ENCODE measurements at regions not wholly inside any gene's neighbourhood (a gene's known extent, or its start where the extent isn't known, plus 50 kb on each side); places are given as distances from the start of the nearest gene placed in this dataset.
"Not testable (repeated sequence)": the region's sequence is repeated elsewhere in the genome, so short reads cannot be mapped to it uniquely, and the experiment has no call there.

- no peak for DNase-seq
Observed at GRCh38 chr7:106750773-106751172, 89.8 kb upstream of the CCDC71L start.

GRCh38 chr7:106752367-106752766 is 91.4 kb upstream of the CCDC71L start:
- no peak for DNase-seq

- DNase-seq, result not testable (repeated sequence)
Observed at GRCh38 chr7:106755024-106755423, 94.1 kb upstream of the CCDC71L start.

- DNase-seq, result no peak
Observed at GRCh38 chr7:106755641-106756040, 94.7 kb upstream of the CCDC71L start.

GRCh38 chr7:106756071-106756470 is 95.1 kb upstream of the CCDC71L start:
- DNase-seq, result no peak

GRCh38 chr7:106756884-106757283 is 95.9 kb upstream of the CCDC71L start:
- DNase-seq, result no peak

- DNase-seq, result no peak
Observed at GRCh38 chr7:106757846-106758245, 96.9 kb upstream of the CCDC71L start.

- not testable (repeated sequence) for DNase-seq
Observed at GRCh38 chr7:106762845-106763244, 101.9 kb upstream of the CCDC71L start.

GRCh38 chr7:106763717-106764116 is 101.4 kb upstream of the PIK3CG start:
- DNase-seq, result no peak

- DNase-seq, result no peak
Observed at GRCh38 chr7:106765727-106766355, 99.2 kb upstream of the PIK3CG start.

- no peak for DNase-seq
Observed at GRCh38 chr7:106766551-106766950, 98.5 kb upstream of the PIK3CG start.

GRCh38 chr7:106767078-106767477 is 98.0 kb upstream of the PIK3CG start:
- no peak for DNase-seq

- no peak for DNase-seq
Observed at GRCh38 chr7:106767498-106768323, 97.4 kb upstream of the PIK3CG start.

GRCh38 chr7:106768324-106768751 is 96.7 kb upstream of the PIK3CG start:
- no peak for DNase-seq

- no peak for DNase-seq
Observed at GRCh38 chr7:106770191-106770590, 94.9 kb upstream of the PIK3CG start.

- no peak for DNase-seq
Observed at GRCh38 chr7:106772655-106773108, 92.4 kb upstream of the PIK3CG start.

- no peak for DNase-seq
Observed at GRCh38 chr7:106773228-106773627, 91.9 kb upstream of the PIK3CG start.

GRCh38 chr7:106773721-106774120 is 91.4 kb upstream of the PIK3CG start:
- no peak for DNase-seq

- DNase-seq, result no peak
Observed at GRCh38 chr7:106774213-106774767, 90.8 kb upstream of the PIK3CG start.

- no peak for DNase-seq
Observed at GRCh38 chr7:106774768-106775551, 90.1 kb upstream of the PIK3CG start.

- DNase-seq, result no peak
Observed at GRCh38 chr7:106775552-106775936, 89.5 kb upstream of the PIK3CG start.

- DNase-seq, result no peak
Observed at GRCh38 chr7:106775975-106776607, 89.0 kb upstream of the PIK3CG start.

Data from NCI-H2171 (cell line).